ENCODE measurements at regions not wholly inside any gene's neighbourhood (a gene's known extent, or its start where the extent isn't known, plus 50 kb on each side); places are given as distances from the start of the nearest gene placed in this dataset.

DNA sequence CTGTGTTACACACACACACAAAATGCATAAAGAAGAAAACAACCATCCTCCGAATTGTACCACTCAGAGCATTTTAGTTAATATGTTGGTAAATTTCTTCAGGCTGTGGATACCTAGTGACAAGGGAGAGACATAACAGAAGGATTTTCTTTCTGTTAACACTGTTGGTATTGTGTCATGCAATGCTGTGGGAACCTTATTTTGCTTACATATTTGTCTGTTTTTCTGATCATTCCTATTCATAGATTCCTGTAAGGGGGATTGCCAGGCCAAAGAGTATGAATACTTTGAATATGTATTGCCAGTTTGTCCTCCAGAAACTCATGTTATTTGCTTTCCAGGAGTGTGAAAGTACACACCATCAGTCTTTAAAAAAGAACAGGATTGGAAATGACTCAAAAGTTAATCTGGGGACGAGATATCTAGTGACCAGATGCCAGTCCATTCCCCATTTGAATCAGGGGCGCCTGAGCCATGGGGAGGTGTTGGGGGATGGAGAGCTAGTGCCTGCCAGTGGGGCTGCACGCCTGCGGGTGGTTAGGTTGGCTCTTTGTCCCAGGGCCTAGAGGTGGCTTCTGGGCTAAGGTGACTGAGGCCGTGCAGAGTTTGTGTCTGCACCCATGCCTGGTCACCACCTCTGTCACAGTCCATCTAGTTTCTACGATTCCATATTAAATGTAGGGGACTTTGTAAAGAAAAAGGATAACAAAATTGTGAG, 142.0 kb downstream of the PTPN20 start:
- DNase-seq: no peak

DNA sequence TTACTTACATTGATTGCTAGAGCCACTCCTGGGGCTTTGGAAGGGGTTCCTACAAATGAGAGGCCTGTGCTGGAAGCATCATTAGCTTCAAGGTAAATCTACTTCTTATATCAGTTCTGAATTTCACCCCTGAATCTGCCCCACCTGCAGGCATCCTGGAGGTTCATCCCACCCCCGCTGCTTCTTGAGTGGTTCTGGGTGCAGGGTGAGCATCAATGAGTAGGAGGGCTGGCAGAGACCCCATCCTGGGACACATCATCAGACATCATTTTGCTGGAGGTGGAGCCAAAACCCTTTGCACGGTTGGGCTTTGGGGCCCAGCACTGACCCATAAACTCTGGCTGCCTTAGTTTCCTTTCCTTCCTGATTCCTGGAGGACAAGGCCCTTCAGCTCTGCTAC, 143.7 kb downstream of the PTPN20 start:
- no peak for DNase-seq

DNA sequence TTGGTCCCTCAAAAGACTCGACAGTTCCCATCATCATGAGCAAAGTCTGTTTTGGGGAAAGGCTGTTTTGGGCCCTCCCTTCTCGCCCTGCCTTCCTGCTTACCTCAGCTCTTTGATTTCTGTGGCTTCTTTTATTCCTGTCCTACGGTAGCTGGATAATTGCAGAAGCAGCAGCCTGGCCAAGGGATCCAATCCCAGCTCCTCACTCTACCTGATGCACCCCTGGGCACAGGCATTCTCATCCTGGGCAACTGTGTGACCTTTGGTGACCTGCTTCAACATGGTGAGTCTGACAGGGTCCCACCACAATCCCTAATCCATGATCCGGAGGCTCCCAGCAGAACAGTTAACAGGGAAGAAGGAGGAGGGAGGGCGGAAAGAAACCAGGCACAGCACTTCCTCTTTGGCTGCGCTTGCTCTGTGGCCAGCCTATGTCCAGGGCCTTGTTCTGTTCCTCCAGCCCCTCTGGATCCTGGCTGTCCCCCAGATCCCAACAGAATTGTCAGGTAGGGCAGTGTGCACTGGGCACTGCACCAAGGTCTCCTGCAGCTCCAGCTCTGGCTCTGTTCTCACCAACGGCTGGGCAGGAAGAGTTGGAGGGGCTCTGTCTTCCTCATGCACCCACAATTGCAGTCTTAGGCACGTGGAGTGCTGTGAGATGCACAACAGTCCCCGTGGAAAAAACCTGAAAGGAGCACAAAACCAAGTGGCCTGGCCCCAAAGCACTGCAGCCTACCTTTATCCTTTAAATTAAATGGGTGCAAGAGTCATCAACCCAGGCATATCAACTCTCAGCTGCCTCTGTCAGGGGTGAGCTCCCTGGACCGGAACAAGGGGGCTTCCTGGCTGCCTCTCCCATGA, 144.4 kb downstream of the PTPN20 start:
- DNase-seq: no peak

DNA sequence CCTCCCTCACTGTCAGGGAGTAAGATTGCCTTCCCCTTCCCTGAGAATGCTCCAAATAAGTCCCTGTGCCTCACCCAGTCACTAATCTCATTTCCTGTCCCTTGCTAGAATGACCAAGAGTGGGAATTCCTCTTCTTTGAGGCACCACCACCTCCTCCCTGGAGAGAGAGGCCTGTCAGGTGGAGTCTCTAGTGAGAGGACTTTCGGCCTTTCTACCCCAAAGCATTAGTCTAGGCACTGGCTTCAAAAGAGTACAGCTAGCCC, 145.0 kb downstream of the PTPN20 start:
- DNase-seq: no peak

DNA sequence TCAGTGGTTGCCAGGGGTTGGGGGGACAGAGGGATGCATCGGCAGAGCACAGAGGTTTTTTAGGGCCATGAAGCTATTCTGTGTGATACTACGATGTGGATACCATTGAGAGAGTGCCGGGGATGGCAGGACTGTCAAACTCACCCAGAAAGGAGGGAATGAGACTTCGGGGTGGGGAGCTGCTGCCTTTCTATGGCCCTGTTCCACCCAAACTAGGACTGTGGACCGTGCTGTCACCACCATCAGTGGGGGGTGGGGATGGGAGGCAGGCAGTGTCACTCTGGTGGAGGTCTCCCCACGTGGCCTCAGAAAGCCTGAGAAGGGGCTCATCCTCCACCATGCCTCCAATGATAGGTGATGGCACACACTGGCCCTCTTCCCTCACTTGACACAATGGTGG, 146.2 kb downstream of the PTPN20 start:
- DNase-seq: no peak

DNA sequence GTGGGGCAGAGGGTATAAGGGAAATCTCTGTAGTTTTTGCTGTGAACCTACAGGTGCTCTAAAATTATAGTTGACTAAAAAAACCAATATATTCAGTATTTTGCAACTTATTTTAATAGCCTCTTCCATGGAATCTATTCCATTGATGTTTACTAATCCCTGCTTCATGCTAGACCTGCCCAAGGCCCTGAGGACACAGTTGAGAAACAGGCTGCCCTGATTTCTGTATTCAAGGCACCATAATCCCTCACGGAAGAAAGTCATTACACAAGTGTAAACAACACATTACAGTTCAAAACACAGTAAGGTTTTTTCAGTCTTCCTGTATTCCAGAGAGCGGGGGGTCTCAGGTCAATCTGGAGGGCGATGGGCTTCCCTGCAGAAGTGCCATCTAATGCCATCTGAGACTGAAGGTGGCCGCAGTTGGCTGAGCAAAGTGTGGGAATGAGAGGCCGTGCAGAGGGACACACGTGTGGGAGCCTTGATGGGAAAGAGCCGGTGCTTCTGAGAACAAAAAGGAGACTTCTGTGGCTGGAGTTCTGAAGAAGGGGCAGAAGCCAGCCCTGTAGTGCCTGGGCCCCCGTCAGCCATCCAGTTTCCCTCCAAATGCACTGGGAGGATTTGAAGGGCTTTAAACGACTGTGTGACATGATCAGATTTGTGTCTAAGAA, 146.9 kb downstream of the PTPN20 start:
- DNase-seq: no peak

DNA sequence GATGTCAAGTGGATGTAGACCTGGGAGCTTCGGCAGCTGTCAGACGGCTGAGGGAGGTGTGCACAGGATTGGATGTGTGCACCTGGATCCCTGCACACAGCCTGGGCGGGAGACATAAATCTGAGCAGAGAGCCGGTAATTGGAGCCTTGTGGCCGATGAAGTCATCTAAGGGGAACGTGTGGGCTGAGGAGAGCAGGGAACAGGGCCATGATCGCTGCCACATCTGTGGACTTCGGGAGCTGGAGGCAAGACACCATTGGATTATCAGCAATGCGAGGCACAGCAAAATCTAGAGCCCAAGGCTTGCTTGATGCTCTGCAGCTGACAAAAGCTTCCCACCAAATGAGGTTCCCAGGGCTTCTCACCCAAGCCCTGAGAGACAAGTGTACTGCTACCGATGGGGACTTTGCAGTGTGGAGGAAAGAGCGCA, 147.7 kb downstream of the PTPN20 start:
- DNase-seq: no peak

DNA sequence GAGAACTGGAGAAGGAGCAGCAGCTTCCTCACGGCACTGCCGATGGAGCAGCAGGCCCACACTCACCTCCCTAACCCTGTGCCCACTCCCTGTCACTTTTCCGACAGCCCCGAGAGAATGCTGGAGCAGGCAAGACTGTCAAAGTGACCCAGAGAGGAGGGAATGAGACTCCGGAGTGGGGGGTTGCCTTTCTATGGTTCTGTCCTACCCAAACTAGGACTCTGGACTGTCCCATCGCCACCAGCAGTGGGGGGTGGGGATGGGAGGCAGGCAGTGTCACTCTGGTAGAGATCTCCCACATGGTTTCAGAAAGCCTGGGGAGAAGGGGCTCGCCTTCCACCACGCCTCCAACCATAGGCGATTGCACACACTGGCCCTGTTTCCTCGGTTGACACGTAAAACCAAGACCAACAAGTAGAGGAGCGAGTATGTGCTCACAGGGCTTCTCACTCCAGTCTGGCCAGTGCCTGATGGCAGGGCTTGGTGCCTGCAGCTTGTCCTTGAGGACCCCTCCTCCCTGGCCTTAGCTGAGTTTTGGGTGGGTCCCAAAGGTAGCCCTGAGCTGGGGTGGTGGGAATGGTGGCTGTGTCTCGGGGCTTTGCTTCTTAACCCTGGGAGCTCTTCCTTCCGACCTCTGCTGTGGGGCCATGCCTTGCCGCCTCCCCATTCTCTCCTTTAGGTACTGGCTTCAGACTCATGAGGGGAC, 148.5 kb downstream of the PTPN20 start:
- no peak for DNase-seq

DNA sequence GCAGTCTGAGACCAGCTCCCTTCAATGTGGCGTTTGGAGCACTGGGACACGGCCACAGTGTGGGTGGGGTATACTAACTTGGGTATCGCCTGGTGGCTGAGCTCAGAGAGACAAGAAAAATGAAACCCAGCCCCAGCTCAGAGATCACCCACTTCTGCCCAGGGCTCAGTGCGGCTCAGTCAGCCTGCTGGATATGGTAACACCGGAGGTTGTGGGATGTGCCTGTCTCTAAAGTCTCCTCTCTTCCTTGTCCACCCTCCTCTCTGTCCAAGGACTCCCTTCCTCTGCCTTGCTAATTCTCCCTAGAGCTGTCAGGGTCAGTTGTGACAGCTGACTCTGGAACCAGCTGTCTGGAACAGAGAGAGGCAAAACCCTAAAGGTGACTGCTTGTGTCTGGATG, 149.1 kb downstream of the PTPN20 start:
- DNase-seq: no peak

DNA sequence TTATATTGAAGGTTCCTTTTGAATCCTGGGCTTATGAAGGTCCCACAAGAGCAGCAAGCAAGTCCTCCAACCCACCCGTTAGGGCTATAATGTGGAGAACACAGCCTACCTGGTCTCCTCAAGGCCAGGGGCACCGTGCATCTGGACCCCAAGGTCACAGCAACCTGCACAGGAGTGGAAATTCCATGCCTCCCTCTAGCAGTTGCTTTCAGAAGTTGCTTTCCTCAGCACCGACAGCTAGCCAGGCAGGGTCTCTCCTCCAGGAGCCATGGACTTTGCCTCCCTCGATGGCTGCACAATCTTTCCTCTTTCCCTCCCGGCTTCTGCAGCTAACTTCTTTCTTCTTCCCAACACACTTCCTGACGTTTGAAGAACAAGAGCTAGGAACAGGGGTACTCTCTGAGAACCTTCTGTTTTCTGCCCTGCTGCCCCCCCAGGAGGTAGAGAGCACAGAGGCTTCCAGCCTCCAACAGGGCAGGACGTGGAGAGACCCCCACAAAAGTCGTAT, 149.8 kb downstream of the PTPN20 start:
- no peak for DNase-seq

DNA sequence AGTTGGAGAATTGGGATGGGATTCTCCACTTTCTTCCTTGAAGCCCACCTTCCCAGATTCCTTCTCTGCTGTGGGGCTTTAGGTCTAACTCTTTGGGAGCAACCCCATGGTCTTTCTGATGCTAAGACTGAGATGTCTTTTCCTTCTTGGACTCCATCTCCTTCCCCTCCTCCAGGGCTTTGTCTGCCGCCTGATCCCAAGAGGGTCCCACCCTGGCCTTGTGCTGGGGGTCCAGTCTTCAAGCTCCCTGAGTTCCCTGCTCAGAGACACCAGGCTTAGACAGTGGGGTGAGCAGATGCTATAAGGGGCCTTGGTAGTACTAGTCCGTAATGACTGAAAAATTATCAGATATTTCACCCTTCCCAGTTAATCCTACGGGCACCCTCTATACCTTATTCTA, 150.5 kb downstream of the PTPN20 start:
- DNase-seq: no peak

DNA sequence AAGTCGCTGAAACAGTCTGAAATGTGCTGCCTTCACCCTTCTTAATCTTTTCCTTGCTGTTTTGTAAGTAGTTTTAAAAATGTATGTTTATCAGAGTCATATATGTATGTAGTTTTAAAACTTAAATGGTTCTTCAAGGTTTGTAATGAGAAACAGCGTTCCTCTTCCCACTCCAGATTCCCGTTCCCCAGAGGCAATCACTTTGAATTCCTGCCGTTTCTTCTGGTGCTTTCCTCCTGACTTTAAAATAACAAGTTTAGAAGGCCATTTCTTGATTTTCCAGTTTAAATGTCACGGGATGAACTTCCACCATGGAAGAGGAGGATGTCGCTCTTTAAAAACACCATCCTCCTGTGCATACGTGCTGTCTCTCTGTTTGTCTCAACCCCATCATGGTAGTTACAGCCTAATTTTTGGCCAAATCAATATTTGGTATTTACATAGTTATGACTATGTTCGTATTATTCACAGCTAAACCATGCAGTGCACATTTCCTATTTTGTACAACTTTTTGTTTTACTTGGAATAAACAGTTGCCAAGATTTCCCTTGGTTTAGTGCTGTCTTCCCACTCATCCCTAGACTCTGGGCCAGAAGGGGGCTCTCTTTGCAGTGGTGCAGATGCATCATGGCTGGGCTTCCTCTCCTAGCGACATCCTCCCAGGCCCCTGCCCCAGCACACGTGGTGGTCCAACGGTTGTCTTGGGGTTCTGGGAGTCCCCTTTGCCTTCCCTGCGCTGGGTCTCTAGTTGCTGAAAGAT, 151.4 kb downstream of the PTPN20 start:
- DNase-seq: no peak

DNA sequence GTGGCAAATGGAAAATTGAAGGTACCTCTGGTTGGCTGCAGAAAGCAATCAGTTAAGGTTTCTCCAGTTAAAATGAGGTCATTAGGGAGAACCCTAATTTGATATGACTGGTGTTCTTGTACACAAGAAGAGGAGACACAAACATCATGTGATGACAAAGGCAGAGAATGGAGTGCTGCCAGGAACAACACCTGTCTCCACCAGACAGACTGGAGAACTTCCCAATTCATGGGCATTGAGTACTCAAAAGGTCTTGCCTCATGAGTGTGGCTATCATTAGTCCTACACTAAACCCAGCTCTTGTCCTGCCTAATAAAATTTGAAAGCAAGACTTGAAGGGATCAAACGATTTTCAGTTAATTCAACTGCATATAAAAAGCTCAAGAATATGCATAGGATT, 152.6 kb downstream of the PTPN20 start:
- DNase-seq: no peak

DNA sequence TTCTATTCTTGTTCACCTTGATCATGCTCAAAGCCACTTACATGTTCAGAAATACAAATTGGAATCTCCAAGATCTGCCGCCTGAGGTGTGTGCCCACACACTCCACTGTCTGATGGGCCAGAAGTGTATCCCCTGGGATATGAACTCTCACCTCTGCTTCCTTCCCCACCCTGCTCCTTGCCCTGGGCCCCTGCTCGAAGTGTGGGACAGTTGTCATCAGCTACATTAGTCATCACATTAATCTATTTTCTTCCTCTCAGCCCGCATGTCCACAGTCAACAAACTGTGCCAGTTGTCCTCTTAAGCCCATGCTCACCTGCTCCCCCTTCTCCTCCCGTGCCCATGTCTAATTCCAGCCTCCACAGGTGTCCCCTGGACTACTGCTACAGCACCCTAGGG, 154.7 kb downstream of the PTPN20 start:
- DNase-seq: no peak

DNA sequence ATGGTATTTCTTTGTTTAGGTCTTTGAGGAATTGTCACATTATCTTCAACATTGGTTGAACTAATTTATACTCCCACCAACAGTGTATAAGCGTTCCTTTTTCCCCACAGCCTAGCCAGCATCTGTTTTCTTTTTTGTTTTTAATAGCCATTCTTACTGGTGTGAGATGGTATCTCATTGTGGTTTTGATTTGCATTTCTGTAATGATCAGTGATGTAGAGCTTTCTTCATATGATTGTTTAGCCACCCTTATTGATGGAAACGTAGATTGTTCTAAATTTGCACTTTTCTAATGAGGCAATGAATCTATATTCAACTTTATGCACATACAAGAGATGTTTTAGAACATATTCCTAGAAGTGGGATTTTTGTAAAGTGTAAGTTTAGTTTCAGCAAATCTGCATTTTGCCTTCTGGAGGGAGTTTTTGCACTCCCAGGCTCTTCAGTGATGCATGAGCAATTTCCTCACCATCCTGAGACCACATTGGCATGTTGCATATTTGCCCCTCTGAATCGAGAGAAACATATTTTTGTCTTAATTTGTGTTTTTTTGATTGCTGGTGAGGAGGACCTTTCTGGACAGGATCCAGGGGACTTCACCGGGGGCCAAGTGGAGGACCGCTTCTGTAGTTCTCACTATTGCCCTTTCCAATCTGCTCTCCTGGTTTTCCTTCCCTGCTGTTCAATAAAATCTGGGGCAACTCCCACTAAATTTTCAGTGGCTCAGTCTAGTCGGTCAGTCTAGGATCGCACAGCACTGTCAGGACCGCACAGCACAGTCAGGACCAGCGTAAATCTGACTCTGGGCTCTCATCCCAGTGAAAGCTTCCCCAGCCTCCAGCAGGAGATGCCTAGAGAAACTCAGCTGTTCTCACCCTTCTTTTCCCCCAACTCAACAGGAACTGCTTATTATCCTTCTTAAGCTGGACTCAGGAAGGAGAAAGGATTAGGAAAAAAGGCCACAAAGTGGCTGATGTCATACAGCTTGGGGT, 157.0 kb downstream of the PTPN20 start:
- no peak for DNase-seq

DNA sequence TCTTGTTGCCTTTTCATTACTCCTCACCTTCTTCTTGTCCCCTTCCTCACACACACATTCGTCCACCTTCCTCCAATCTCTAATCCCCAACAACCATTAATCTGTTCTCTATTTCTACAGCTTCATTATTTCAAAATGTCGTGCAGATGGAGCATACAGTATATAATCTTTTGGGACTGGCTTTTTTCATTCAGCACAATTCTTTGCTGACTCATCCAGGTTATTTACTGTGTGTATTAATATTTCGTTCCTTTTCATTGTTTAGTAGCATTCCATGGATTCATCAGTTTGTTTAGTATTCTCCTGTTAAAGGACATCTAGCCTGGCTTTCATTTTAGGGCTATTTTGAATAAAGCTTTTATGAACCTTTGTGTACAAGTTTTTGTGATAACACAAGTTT, 159.3 kb downstream of the PTPN20 start:
- no peak for DNase-seq

DNA sequence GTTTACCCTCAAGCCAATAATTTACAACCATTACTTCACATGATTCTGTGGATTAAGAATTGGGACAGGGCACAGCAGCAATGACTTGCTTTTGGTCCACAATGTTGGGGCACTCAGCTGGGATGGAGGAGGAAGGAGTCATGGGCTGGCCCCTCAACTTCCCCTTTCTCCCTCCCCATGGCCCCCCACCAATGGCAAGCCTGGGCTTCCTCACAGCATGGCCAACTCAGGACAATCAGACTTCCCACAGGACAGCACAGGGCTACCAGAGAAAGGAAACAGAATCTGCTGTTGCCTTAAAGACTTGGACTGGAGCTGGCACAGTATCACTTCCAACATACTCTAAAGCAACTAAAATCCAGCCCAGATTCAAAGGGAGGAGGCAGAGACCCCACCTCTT, 160.7 kb downstream of the PTPN20 start:
- DNase-seq: no peak

DNA sequence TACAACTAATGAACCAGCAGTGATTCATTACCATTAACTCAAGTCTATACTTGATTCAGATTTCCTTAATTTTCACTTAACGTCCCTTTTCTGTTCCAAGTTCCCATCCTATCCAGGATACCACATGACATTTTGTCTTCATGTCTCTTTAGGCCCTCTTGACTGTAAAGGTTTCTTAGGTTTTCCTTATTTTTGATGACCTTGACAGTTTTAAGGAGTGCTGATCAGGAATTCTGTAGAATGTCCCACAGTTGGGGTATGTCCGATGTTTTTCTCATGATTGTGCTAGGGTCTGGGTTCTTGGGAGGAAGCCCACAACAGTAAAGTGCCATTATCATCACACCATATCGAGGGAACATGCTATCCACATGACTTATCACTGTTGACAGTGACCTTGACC, 162.7 kb downstream of the PTPN20 start:
- DNase-seq: no peak

DNA sequence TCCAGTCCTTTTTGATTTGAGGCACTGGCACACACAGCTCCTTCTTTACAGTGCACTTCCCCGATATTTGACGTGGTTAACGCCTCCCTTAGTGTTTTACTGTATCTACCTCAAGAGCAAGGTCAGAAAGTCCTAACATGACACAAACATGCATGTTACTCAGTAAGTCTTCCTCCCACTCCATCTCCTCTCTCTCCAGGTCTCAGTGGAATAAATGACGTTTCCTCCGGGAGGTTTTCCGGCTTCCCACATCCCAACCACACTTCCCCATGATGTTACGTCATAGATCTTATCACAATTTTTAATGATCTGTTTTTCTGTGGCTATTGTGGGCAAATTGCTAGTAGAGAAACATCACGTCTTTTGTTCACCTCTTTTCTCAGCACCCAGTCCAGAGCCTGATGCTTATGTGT, 165.7 kb downstream of the PTPN20 start:
- no peak for DNase-seq

DNA sequence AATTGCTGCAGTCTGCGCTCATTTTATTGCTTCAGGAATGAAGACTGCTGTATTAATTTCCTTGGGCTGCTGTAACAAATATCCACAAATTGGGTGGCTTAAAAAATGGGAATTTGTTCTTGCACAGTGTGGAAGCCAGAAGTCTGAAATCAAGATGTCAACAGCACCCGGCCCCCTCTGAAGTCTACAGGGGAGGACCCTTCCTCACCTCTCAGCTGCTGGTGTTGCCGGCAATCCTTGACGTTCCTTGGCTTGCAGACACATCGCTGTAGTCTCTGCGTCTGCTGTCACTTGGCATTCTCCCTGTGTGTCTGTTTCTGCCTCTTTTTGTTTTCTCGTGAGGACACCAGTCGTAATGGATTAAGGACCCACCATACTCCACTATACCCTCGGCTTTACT, 166.2 kb downstream of the PTPN20 start:
- DNase-seq: no peak
